ENCODE measurements at regions not wholly inside any gene's neighbourhood (a gene's known extent, or its start where the extent isn't known, plus 50 kb on each side); places are given as distances from the start of the nearest gene placed in this dataset.

DNA sequence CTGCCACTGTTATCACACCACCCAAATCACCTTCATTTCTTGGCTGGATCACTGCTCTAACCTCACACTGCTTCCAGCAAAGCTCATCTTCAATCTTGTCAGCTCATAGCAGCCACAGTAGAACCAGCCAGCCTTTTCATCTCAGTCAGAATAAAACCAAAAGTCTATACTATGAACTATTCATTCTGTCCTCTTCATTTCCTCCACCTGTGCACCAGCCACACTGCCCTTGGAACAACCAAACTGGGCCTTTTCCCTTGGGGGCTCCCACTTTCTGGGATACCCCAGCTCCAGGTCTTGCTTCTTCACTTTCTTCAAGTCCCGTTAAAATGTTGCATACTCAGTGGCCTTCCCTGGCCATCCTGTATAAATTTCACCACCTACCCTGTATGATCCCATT, 234.4 kb upstream of the DAAM1 start:
- no peak overlapping the region for H3K4me3 ChIP-seq (ENCODE audit: low read length)
- H3K4me1 Mint-ChIP-seq: peaks cover 0 to 8% of the 10 kb centered on the region in 2 donors
- H3K27ac Mint-ChIP-seq: no peak overlapping the region
- H3K36me3 Mint-ChIP-seq: no peaks in the 10 kb centered on the region
- intact Hi-C loops (cut with micrococcal nuclease): no loop called here
- H3K9me3 Mint-ChIP-seq: peaks cover 7 to 9% of the 10 kb centered on the region in 2 donors
- H3K4me3 Mint-ChIP-seq: no peak overlapping the region
- ATAC-seq: no peak
- no peak overlapping the region for H3K27ac ChIP-seq (ENCODE audit: low read length)
- H3K9me3 ChIP-seq (ENCODE audit: control insufficient read depth, insufficient read depth, low read length): no peaks in the 10 kb centered on the region
- DNase-seq: no peak
- H3K27me3 ChIP-seq (ENCODE audit: control insufficient read depth, insufficient read depth, low read length): no peaks in the 10 kb centered on the region
- H3K4me1 ChIP-seq (ENCODE audit: control insufficient read depth, insufficient read depth, low read length): no peaks in the 10 kb centered on the region
- WGBS (ENCODE audit: insufficient coverage): 92% methylated on average over 1 of the region's 1 CpG
- H3K36me3 ChIP-seq (ENCODE audit: control insufficient read depth, insufficient read depth, low read length): no peaks in the 10 kb centered on the region
- TF ChIP-seq, protein P1, sequence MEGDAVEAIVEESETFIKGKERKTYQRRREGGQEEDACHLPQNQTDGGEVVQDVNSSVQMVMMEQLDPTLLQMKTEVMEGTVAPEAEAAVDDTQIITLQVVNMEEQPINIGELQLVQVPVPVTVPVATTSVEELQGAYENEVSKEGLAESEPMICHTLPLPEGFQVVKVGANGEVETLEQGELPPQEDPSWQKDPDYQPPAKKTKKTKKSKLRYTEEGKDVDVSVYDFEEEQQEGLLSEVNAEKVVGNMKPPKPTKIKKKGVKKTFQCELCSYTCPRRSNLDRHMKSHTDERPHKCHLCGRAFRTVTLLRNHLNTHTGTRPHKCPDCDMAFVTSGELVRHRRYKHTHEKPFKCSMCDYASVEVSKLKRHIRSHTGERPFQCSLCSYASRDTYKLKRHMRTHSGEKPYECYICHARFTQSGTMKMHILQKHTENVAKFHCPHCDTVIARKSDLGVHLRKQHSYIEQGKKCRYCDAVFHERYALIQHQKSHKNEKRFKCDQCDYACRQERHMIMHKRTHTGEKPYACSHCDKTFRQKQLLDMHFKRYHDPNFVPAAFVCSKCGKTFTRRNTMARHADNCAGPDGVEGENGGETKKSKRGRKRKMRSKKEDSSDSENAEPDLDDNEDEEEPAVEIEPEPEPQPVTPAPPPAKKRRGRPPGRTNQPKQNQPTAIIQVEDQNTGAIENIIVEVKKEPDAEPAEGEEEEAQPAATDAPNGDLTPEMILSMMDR (IDR thresholded peaks at IDR 0.05): no peak
- H3K27me3 Mint-ChIP-seq (ENCODE audit: low read depth in 2 of 2): peaks cover 0 to 3% of the 10 kb centered on the region in 2 donors

DNA sequence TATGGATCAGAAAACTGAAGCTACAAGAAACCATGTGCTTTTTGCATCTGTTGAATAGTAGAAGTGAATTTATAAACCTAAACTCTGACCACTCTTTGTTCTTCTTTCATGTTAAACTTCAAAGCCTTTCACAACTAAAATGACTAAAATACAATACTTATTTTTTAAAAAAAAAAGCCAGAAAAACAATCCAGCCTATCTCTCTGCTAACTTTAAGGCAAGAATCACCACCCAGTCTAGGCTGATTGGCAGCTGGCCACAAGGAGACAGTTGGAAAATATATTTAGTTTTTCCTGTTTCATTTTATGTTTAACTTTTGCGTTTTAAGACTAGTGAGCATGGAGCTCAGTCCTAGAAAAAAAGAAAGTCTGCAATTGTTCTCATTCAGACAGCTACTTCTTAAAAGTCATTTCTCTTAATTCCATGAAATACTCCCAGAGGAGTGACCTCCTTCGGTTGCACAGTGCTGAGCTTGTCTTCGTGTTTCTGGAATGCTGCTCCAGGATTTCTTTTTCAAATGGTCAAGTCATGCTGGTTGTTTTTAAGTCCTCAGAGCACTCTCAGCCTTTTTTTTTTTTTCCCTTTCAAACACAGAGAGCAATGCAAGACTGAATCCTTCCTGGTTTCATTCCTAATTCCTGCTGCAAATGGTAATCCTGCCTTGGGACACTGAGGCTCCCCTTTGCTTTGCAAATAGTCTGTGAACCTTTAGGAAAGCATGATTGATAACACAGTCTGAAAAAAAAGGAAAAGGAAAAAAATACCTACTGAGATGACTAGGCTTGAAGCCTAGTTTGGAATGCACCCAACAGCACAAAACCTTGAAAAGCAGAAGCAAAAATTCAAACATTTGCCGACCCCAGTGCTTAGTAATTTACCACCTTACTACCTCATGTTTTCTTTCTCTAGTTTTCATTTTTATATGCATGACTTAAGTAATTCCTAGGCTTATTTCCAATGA, 233.3 kb upstream of the DAAM1 start:
- Histone ChIP-seq H3K27me3 (ENCODE audit: control insufficient read depth, insufficient read depth, low read length) (no peaks in the 10 kb centered on the region), H3K4me3 (ENCODE audit: low read length) (no peak overlapping the region), H3K36me3 (ENCODE audit: control insufficient read depth, insufficient read depth, low read length) (no peaks in the 10 kb centered on the region), H3K27ac (ENCODE audit: low read length) (no peak overlapping the region), H3K9me3 (ENCODE audit: control insufficient read depth, insufficient read depth, low read length) (no peaks in the 10 kb centered on the region), H3K4me1 (ENCODE audit: control insufficient read depth, insufficient read depth, low read length) (no peaks in the 10 kb centered on the region)
- H3K27me3 Mint-ChIP-seq (ENCODE audit: low read depth in 2 of 2): peaks cover 0 to 3% of the 10 kb centered on the region in 2 donors
- TF ChIP-seq, protein P1 (IDR thresholded peaks at IDR 0.05): no peak
- peaks cover 0 to 8% of the 10 kb centered on the region in 2 donors for H3K4me1 Mint-ChIP-seq
- no peak overlapping the region for H3K27ac Mint-ChIP-seq
- WGBS (ENCODE audit: insufficient coverage): 1% methylated on average over 4 of the region's 4 CpGs
- H3K9me3 Mint-ChIP-seq: peaks cover 7 to 9% of the 10 kb centered on the region in 2 donors
- no peaks in the 10 kb centered on the region for H3K36me3 Mint-ChIP-seq
- H3K4me3 Mint-ChIP-seq: no peak overlapping the region
- ATAC-seq (no peak), DNase-seq (no peak)
- intact Hi-C loops (cut with micrococcal nuclease): no loop called here

DNA sequence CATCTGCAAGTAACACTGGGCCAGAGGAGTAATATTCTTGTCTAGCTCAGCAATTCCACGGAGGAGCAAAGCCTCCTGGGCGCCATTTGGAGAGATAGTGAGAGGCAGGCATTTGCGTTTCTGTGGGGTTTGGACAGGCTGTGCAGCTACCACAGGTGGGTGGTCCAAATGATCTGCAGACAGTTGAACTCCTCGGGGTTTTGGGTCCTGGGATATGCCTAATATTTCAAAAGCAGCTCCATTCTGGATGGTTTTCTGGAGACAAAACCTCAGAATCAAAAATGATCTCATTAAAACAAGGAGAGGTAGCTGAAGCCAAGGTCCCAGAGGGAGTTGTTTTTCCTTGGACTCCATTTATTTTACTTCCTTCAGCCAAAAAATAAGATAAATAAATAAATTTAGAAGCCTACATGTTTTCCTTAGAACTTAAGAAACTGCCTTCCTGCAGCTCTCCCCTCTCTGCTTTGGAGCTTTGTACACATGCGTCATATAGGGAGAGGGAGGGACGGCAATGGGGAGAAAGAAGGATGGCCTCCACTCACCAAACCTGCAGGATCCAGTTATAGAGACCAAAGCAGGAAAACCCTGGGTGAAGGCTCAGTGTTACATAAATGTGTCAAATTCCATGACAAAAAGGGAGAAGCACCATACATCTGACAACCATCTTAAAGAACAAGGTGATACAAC, 227.3 kb upstream of the DAAM1 start:
- H3K27ac Mint-ChIP-seq: no peak overlapping the region
- H3K4me3 Mint-ChIP-seq: no peak overlapping the region
- TF ChIP-seq, protein P1 (IDR thresholded peaks at IDR 0.05): no peak
- no peaks in the 10 kb centered on the region for H3K27me3 Mint-ChIP-seq (ENCODE audit: low read depth in 2 of 2)
- no peak for DNase-seq
- H3K4me3 ChIP-seq (ENCODE audit: low read length): no peak overlapping the region
- H3K36me3 Mint-ChIP-seq: no peaks in the 10 kb centered on the region
- no peaks in the 10 kb centered on the region for H3K9me3 ChIP-seq (ENCODE audit: control insufficient read depth, insufficient read depth, low read length)
- no peak for ATAC-seq
- intact Hi-C loops (cut with micrococcal nuclease): no loop called here
- H3K36me3 ChIP-seq (ENCODE audit: control insufficient read depth, insufficient read depth, low read length): no peaks in the 10 kb centered on the region
- H3K27me3 ChIP-seq (ENCODE audit: control insufficient read depth, insufficient read depth, low read length): no peaks in the 10 kb centered on the region
- peaks cover 6 to 8% of the 10 kb centered on the region in 2 donors for H3K9me3 Mint-ChIP-seq
- H3K4me1 ChIP-seq (ENCODE audit: control insufficient read depth, insufficient read depth, low read length): no peaks in the 10 kb centered on the region
- H3K4me1 Mint-ChIP-seq: peaks cover 0 to 6% of the 10 kb centered on the region in 2 donors
- H3K27ac ChIP-seq (ENCODE audit: low read length): no peak overlapping the region
- 86% methylated on average over 4 of the region's 6 CpGs for WGBS (ENCODE audit: insufficient coverage)

Measured in natural killer cell (primary cell).